ENCODE measurements at regions not wholly inside any gene's neighbourhood (a gene's known extent, or its start where the extent isn't known, plus 50 kb on each side); places are given as distances from the start of the nearest gene placed in this dataset.

DNA sequence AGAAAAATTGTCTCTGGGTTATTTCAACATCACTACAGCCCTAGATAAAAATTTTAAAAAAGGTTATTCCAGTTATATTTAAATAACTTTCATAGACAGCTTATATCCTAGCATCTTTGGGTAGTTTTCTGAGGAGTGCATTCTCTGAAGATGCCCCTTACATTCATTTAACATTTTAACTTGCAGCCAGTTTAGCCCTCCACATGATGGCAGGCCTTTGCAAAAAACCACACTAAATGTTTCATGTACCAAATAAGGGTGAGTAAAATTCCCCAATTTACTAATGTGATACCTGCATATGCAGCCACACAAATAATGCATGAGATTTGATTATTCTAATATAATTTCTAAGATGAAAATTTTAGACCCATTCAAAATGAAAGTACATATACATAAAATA is 108.4 kb upstream of the ZWINT start:
- TF ChIP-seq, protein P1, sequence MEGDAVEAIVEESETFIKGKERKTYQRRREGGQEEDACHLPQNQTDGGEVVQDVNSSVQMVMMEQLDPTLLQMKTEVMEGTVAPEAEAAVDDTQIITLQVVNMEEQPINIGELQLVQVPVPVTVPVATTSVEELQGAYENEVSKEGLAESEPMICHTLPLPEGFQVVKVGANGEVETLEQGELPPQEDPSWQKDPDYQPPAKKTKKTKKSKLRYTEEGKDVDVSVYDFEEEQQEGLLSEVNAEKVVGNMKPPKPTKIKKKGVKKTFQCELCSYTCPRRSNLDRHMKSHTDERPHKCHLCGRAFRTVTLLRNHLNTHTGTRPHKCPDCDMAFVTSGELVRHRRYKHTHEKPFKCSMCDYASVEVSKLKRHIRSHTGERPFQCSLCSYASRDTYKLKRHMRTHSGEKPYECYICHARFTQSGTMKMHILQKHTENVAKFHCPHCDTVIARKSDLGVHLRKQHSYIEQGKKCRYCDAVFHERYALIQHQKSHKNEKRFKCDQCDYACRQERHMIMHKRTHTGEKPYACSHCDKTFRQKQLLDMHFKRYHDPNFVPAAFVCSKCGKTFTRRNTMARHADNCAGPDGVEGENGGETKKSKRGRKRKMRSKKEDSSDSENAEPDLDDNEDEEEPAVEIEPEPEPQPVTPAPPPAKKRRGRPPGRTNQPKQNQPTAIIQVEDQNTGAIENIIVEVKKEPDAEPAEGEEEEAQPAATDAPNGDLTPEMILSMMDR (conservative IDR thresholded peaks at IDR 0.05 in 1 of 2, IDR thresholded peaks at IDR 0.05 in 1 of 2; ENCODE audit: extremely low read depth in 1 of 2, insufficient read depth in 1 of 2, low read depth in 1 of 2, low read length in 2 of 2), result peak in 1 of 2 donors; percentile 43
- no peak for TF ChIP-seq EZH2 (IDR thresholded peaks at IDR 0.05; ENCODE audit: borderline replicate concordance, low read length)
